ENCODE measurements at regions not wholly inside any gene's neighbourhood (a gene's known extent, or its start where the extent isn't known, plus 50 kb on each side); places are given as distances from the start of the nearest gene placed in this dataset.

DNA sequence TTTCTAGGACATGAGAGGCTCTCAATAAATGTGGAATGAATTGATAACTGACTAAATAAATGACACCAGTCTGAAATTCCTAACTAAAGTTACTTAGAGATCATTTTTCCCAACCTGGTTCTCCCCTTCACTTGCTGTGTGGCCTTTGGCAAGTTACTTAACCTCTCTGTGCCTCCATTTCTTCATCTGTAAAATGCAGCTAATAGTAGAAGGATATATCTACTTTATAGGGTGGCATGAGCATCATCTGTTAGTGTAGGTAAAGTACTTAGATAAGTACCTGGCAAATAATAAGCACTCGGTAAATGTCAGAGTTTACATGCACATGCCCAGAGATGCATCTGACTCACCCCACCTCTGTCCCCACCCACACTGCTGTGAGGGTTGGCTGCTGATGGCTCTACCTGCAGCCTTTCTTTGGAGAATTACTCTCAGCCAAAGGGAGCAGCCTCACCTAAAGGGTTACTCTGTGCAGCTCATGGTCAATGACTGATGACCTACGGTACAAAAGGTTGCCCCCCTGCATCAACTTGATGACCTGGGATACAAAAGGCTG is 139.3 kb downstream of the CHIC2 start:
- TF ChIP-seq, protein P1, sequence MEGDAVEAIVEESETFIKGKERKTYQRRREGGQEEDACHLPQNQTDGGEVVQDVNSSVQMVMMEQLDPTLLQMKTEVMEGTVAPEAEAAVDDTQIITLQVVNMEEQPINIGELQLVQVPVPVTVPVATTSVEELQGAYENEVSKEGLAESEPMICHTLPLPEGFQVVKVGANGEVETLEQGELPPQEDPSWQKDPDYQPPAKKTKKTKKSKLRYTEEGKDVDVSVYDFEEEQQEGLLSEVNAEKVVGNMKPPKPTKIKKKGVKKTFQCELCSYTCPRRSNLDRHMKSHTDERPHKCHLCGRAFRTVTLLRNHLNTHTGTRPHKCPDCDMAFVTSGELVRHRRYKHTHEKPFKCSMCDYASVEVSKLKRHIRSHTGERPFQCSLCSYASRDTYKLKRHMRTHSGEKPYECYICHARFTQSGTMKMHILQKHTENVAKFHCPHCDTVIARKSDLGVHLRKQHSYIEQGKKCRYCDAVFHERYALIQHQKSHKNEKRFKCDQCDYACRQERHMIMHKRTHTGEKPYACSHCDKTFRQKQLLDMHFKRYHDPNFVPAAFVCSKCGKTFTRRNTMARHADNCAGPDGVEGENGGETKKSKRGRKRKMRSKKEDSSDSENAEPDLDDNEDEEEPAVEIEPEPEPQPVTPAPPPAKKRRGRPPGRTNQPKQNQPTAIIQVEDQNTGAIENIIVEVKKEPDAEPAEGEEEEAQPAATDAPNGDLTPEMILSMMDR (IDR thresholded peaks at IDR 0.05 in 4 of 5, conservative IDR thresholded peaks at IDR 0.05 in 1 of 5), result no peak
- no peak for TF ChIP-seq POLR2A (IDR thresholded peaks at IDR 0.05)

All from gastrocnemius medialis (tissue), 4 donors.